Astrocyte (in vitro differentiated cells and primary cell): ENCODE measurements at regions not wholly inside any gene's neighbourhood (a gene's known extent, or its start where the extent isn't known, plus 50 kb on each side); places are given as distances from the start of the nearest gene placed in this dataset.

Experiments used
- EZH2 ChIP-seq: IDR thresholded peaks from 2 replicates; pipeline ENCODE4 v1.6.1; 2012; ENCODE audit warnings: mild to moderate bottlenecking, low read length, inconsistent platforms; ENCODE audit not compliant: insufficient read depth
- TF ChIP-seq, protein P1 (sequence below): IDR thresholded peaks from 2 replicates; pipeline ENCODE4 v1.5.1; 2011; ENCODE audit warnings: low read depth, mild to moderate bottlenecking, inconsistent platforms, low read length, moderate library complexity; ENCODE audit not compliant: insufficient read depth

- TF ChIP-seq, protein P1, sequence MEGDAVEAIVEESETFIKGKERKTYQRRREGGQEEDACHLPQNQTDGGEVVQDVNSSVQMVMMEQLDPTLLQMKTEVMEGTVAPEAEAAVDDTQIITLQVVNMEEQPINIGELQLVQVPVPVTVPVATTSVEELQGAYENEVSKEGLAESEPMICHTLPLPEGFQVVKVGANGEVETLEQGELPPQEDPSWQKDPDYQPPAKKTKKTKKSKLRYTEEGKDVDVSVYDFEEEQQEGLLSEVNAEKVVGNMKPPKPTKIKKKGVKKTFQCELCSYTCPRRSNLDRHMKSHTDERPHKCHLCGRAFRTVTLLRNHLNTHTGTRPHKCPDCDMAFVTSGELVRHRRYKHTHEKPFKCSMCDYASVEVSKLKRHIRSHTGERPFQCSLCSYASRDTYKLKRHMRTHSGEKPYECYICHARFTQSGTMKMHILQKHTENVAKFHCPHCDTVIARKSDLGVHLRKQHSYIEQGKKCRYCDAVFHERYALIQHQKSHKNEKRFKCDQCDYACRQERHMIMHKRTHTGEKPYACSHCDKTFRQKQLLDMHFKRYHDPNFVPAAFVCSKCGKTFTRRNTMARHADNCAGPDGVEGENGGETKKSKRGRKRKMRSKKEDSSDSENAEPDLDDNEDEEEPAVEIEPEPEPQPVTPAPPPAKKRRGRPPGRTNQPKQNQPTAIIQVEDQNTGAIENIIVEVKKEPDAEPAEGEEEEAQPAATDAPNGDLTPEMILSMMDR, result no peak
- no peak for TF ChIP-seq EZH2
Observed at GRCh38 chr4:138611017-138611416, 368.9 kb upstream of the SLC7A11 start.
